H1 (cell line): ENCODE measurements at regions not wholly inside any gene's neighbourhood (a gene's known extent, or its start where the extent isn't known, plus 50 kb on each side); places are given as distances from the start of the nearest gene placed in this dataset.

Experiments
- EP300 ChIP-seq, 2 experiments: IDR thresholded peaks; 1 replicate in 1 of 2; 2 replicates in 1 of 2; pipeline ENCODE4 v1.6.1; 2011 to 2012; ENCODE audit warnings: low read depth in 2 of 2, low read length in 2 of 2, mild to moderate bottlenecking in 2 of 2, borderline replicate concordance in 1 of 2, inconsistent platforms in 1 of 2, moderate library complexity in 1 of 2
- JUND ChIP-seq: IDR thresholded peaks from 2 replicates; pipeline ENCODE4 v1.6.1; 2011; ENCODE audit warnings: mild to moderate bottlenecking, improper control_type of control experiment, low read length
- POLR2A ChIP-seq, 2 experiments: IDR thresholded peaks; 1 replicate in 1 of 2; 2 replicates in 1 of 2; pipeline ENCODE4 v1.6.1; 2011; ENCODE audit warnings: low read depth in 2 of 2, low read length in 2 of 2, mild to moderate bottlenecking in 2 of 2; ENCODE audit errors: control extremely low read depth in 1 of 2
- TBP ChIP-seq: IDR thresholded peaks from 2 replicates; pipeline ENCODE4 v1.6.1; 2011; ENCODE audit warnings: low read depth, low read length, improper control_type of control experiment
- TF ChIP-seq, protein P1 (sequence below), 3 experiments: IDR thresholded peaks; 1 replicate in 2 of 3; 2 replicates in 1 of 3; pipeline versions ENCODE4 v1.5.1 to v1.6.1; 2011; ENCODE audit warnings: low read length in 3 of 3, mild to moderate bottlenecking in 3 of 3, inconsistent platforms in 2 of 3, low read depth in 1 of 3, moderate library complexity in 1 of 3; ENCODE audit not compliant: insufficient read depth in 1 of 3; ENCODE audit errors: control extremely low read depth in 1 of 3

DNA sequence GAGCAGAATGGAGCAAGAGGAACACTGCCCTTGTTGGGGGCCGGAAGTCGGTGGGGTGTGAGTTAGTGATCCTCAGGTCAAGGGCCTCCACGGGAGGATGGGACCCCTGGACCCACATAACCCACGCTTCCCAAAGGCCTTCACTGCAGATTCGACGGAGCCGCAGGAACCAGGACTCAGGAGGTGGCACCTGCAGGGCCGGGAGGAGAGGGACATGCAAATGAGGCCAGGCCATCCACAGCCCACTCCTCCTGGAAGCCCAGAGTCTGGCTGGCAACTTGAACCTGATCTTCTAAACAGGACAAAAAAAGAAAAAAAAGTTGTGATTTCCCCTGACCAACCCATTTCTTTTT is 299.9 kb downstream of the SOX9 start:
- TF ChIP-seq EP300 (IDR thresholded peaks at IDR 0.05; ENCODE audit: borderline replicate concordance in 1 of 2, low read depth in 2 of 2, low read length in 2 of 2) (no peak), POLR2A (IDR thresholded peaks at IDR 0.05; ENCODE audit: control extremely low read depth in 1 of 2, low read depth in 2 of 2, low read length in 2 of 2) (no peak), TBP (no peak), JUND (no peak)
- TF ChIP-seq, protein P1, sequence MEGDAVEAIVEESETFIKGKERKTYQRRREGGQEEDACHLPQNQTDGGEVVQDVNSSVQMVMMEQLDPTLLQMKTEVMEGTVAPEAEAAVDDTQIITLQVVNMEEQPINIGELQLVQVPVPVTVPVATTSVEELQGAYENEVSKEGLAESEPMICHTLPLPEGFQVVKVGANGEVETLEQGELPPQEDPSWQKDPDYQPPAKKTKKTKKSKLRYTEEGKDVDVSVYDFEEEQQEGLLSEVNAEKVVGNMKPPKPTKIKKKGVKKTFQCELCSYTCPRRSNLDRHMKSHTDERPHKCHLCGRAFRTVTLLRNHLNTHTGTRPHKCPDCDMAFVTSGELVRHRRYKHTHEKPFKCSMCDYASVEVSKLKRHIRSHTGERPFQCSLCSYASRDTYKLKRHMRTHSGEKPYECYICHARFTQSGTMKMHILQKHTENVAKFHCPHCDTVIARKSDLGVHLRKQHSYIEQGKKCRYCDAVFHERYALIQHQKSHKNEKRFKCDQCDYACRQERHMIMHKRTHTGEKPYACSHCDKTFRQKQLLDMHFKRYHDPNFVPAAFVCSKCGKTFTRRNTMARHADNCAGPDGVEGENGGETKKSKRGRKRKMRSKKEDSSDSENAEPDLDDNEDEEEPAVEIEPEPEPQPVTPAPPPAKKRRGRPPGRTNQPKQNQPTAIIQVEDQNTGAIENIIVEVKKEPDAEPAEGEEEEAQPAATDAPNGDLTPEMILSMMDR (IDR thresholded peaks at IDR 0.05; ENCODE audit: control extremely low read depth in 1 of 3, insufficient read depth in 1 of 3, low read depth in 1 of 3, low read length in 3 of 3) = no peak
